HEK293 (cell line): ENCODE measurements at regions not wholly inside any gene's neighbourhood (a gene's known extent, or its start where the extent isn't known, plus 50 kb on each side); places are given as distances from the start of the nearest gene placed in this dataset.

ENCODE experiments used
- CTCF ChIA-PET: fragments of 350-600 bp; formaldehyde crosslinking; extraction: SDS; loops from one replicate; lab custom pipeline; 2021; ENCODE audit warnings: antibody characterized with exemption; lab: Yijun Ruan, JAX
- POLR2A ChIA-PET: fragments of 300-600 bp; formaldehyde crosslinking; extraction: SDS; loops from one replicate; lab custom pipeline; 2020; ENCODE audit warnings: antibody characterized with exemption, inconsistent platforms; lab: Yijun Ruan, JAX
- H3K27ac ChIP-seq: fragments of 200-500 bp; sonication (Bioruptor generic); 2 replicates; pipeline ENCODE4 v1.5.1; 2014; ENCODE audit warnings: low read depth, low read length, control low read depth, inconsistent platforms; ENCODE audit errors: extremely low read depth
- H3K36me3 ChIP-seq, 2 experiments: fragments of 200-500 bp in 1 of 2; sonication (Bioruptor generic) in 1 of 2; 1 replicate in 1 of 2; 2 replicates in 1 of 2; pipeline ENCODE4 v1.5.1; 2014 to 2017; ENCODE audit warnings: inconsistent platforms in 2 of 2, low read length in 2 of 2; ENCODE audit not compliant: control insufficient read depth in 2 of 2, insufficient read depth in 1 of 2
- H3K4me1 ChIP-seq: fragments of 200-500 bp; sonication (Bioruptor generic); 2 replicates; pipeline ENCODE4 v1.5.1; 2014; ENCODE audit warnings: mild to moderate bottlenecking, low read length, inconsistent platforms; ENCODE audit not compliant: control insufficient read depth, insufficient read depth
- H3K4me3 ChIP-seq: 2 replicates; pipeline ENCODE4 v1.5.1; 2011; ENCODE audit warnings: low read depth, mild to moderate bottlenecking, control low read depth, low read length, moderate library complexity
- H3K9me3 ChIP-seq: fragments of 200-500 bp; sonication (Bioruptor generic); 2 replicates; pipeline ENCODE4 v1.5.1; 2014; ENCODE audit warnings: low read depth, low read length, inconsistent platforms; ENCODE audit not compliant: control insufficient read depth, insufficient read depth
- KLF17 ChIP-seq: fragments of 450-650 bp; formaldehyde crosslinking; IDR thresholded peaks from 2 replicates; pipeline ENCODE4 v1.5.1; 2016; ENCODE audit warnings: missing biosample characterization, missing genetic modification characterization
- MEIS1 ChIP-seq: sonication (generic); formaldehyde crosslinking; IDR thresholded peaks from 2 replicates; pipeline ENCODE4 v1.8.1; 2022; ENCODE audit warnings: missing genetic modification reagents, mild to moderate bottlenecking, borderline replicate concordance
- MYNN ChIP-seq: fragments of 450-650 bp; formaldehyde crosslinking; IDR thresholded peaks from 2 replicates; pipeline ENCODE4 v1.5.1; 2016; ENCODE audit warnings: missing biosample characterization, missing genetic modification characterization, borderline replicate concordance
- SCRT2 ChIP-seq: fragments of 450-650 bp; formaldehyde crosslinking; IDR thresholded peaks from 2 replicates; pipeline ENCODE4 v1.5.1; 2016; ENCODE audit warnings: missing biosample characterization, missing genetic modification characterization
- YY2 ChIP-seq: fragments of 450-650 bp; formaldehyde crosslinking; IDR thresholded peaks from 2 replicates; pipeline ENCODE4 v1.5.1; 2016; ENCODE audit warnings: missing biosample characterization, missing genetic modification characterization
- ZBTB48 ChIP-seq: fragments of 450-650 bp; formaldehyde crosslinking; IDR thresholded peaks from 2 replicates; pipeline ENCODE4 v1.5.1; 2016; ENCODE audit warnings: missing biosample characterization, missing genetic modification characterization
- ZBTB8A ChIP-seq: fragments of 450-650 bp; formaldehyde crosslinking; IDR thresholded peaks from 2 replicates; pipeline ENCODE4 v1.5.1; 2016; ENCODE audit warnings: missing biosample characterization, missing genetic modification characterization
- ZNF169 ChIP-seq: fragments of 450-650 bp; formaldehyde crosslinking; IDR thresholded peaks from 2 replicates; pipeline ENCODE4 v1.5.1; 2016; ENCODE audit warnings: missing biosample characterization, missing genetic modification characterization
- ZNF223 ChIP-seq: fragments of 450-650 bp; formaldehyde crosslinking; IDR thresholded peaks from 2 replicates; pipeline ENCODE4 v1.5.1; 2016; ENCODE audit warnings: missing biosample characterization, missing genetic modification characterization
- ZNF324 ChIP-seq: fragments of 450-650 bp; formaldehyde crosslinking; IDR thresholded peaks from 2 replicates; pipeline ENCODE4 v1.5.1; 2016; ENCODE audit warnings: missing biosample characterization, missing genetic modification characterization
- ZNF335 ChIP-seq: fragments of 450-650 bp; formaldehyde crosslinking; conservative IDR thresholded peaks from 2 replicates; pipeline ENCODE4 v1.5.1; 2016; ENCODE audit warnings: missing biosample characterization, missing genetic modification characterization
- ZNF391 ChIP-seq: fragments of 450-650 bp; formaldehyde crosslinking; IDR thresholded peaks from 2 replicates; pipeline ENCODE4 v1.5.1; 2016; ENCODE audit warnings: low read depth, missing biosample characterization, missing genetic modification characterization, borderline replicate concordance
- ZNF394 ChIP-seq: fragments of 450-650 bp; formaldehyde crosslinking; IDR thresholded peaks from 2 replicates; pipeline ENCODE4 v1.5.1; 2016; ENCODE audit warnings: missing biosample characterization, missing genetic modification characterization, mild to moderate bottlenecking, moderate library complexity, borderline replicate concordance
- ZNF521 ChIP-seq: fragments of 450-650 bp; formaldehyde crosslinking; IDR thresholded peaks from 2 replicates; pipeline ENCODE4 v1.5.1; 2017; ENCODE audit warnings: missing biosample characterization, mild to moderate bottlenecking, missing genetic modification characterization
- ZNF530 ChIP-seq: fragments of 450-650 bp; formaldehyde crosslinking; IDR thresholded peaks from 2 replicates; pipeline ENCODE4 v1.5.1; 2016; ENCODE audit warnings: low read depth, missing biosample characterization, missing genetic modification characterization
- ZNF544 ChIP-seq: fragments of 450-650 bp; formaldehyde crosslinking; IDR thresholded peaks from 2 replicates; pipeline ENCODE4 v1.5.0; 2017; ENCODE audit warnings: missing biosample characterization, missing genetic modification characterization
- ZNF558 ChIP-seq: fragments of 450-650 bp; formaldehyde crosslinking; IDR thresholded peaks from 2 replicates; pipeline ENCODE4 v1.5.1; 2016; ENCODE audit warnings: missing biosample characterization, missing genetic modification characterization
- ZNF585B ChIP-seq: fragments of 450-650 bp; formaldehyde crosslinking; IDR thresholded peaks from 2 replicates; pipeline ENCODE4 v1.5.1; 2016; ENCODE audit warnings: missing biosample characterization, missing genetic modification characterization
- ZNF610 ChIP-seq: fragments of 450-650 bp; formaldehyde crosslinking; IDR thresholded peaks from 2 replicates; pipeline ENCODE4 v1.5.1; 2016; ENCODE audit warnings: missing biosample characterization, missing genetic modification characterization, borderline replicate concordance
- ZNF624 ChIP-seq: fragments of 450-650 bp; formaldehyde crosslinking; IDR thresholded peaks from 2 replicates; pipeline ENCODE4 v1.5.1; 2017; ENCODE audit warnings: missing biosample characterization, missing genetic modification characterization
- ZNF670 ChIP-seq: fragments of 450-650 bp; formaldehyde crosslinking; IDR thresholded peaks from 2 replicates; pipeline ENCODE4 v1.5.1; 2016; ENCODE audit warnings: missing biosample characterization, missing genetic modification characterization, low read depth
- ZNF701 ChIP-seq: fragments of 450-650 bp; formaldehyde crosslinking; IDR thresholded peaks from 2 replicates; pipeline ENCODE4 v1.5.1; 2016; ENCODE audit warnings: missing biosample characterization, missing genetic modification characterization
- ZNF792 ChIP-seq: fragments of 450-650 bp; formaldehyde crosslinking; IDR thresholded peaks from 2 replicates; pipeline ENCODE4 v1.5.1; 2016; ENCODE audit warnings: missing biosample characterization, missing genetic modification characterization
- TF ChIP-seq, protein P1 (sequence below): fragments of 450-650 bp; formaldehyde crosslinking; IDR thresholded peaks from 2 replicates; pipeline ENCODE4 v1.5.1; 2016; ENCODE audit warnings: missing biosample characterization, missing genetic modification characterization, borderline replicate concordance
- TF ChIP-seq, protein P2 (sequence below): fragments of 450-650 bp; formaldehyde crosslinking; IDR thresholded peaks from 2 replicates; pipeline ENCODE4 v1.5.1; 2016; ENCODE audit warnings: missing biosample characterization, missing genetic modification characterization
- TF ChIP-seq, protein P3 (sequence below): fragments of 450-650 bp; formaldehyde crosslinking; IDR thresholded peaks from 2 replicates; pipeline ENCODE4 v1.5.1; 2016; ENCODE audit warnings: missing biosample characterization, missing genetic modification characterization

- TF ChIP-seq, protein P1, sequence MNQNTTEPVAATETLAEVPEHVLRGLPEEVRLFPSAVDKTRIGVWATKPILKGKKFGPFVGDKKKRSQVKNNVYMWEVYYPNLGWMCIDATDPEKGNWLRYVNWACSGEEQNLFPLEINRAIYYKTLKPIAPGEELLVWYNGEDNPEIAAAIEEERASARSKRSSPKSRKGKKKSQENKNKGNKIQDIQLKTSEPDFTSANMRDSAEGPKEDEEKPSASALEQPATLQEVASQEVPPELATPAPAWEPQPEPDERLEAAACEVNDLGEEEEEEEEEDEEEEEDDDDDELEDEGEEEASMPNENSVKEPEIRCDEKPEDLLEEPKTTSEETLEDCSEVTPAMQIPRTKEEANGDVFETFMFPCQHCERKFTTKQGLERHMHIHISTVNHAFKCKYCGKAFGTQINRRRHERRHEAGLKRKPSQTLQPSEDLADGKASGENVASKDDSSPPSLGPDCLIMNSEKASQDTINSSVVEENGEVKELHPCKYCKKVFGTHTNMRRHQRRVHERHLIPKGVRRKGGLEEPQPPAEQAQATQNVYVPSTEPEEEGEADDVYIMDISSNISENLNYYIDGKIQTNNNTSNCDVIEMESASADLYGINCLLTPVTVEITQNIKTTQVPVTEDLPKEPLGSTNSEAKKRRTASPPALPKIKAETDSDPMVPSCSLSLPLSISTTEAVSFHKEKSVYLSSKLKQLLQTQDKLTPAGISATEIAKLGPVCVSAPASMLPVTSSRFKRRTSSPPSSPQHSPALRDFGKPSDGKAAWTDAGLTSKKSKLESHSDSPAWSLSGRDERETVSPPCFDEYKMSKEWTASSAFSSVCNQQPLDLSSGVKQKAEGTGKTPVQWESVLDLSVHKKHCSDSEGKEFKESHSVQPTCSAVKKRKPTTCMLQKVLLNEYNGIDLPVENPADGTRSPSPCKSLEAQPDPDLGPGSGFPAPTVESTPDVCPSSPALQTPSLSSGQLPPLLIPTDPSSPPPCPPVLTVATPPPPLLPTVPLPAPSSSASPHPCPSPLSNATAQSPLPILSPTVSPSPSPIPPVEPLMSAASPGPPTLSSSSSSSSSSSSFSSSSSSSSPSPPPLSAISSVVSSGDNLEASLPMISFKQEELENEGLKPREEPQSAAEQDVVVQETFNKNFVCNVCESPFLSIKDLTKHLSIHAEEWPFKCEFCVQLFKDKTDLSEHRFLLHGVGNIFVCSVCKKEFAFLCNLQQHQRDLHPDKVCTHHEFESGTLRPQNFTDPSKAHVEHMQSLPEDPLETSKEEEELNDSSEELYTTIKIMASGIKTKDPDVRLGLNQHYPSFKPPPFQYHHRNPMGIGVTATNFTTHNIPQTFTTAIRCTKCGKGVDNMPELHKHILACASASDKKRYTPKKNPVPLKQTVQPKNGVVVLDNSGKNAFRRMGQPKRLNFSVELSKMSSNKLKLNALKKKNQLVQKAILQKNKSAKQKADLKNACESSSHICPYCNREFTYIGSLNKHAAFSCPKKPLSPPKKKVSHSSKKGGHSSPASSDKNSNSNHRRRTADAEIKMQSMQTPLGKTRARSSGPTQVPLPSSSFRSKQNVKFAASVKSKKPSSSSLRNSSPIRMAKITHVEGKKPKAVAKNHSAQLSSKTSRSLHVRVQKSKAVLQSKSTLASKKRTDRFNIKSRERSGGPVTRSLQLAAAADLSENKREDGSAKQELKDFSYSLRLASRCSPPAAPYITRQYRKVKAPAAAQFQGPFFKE (tag by site-specific recombination): no peak
- no peak for TF ChIP-seq KLF17 (tag by site-specific recombination)
- TF ChIP-seq ZNF521 (tag by site-specific recombination): no peak
- no peak for TF ChIP-seq MEIS1 (CRISPR knock-in tag)
- TF ChIP-seq ZNF324: no peak
- no peak for TF ChIP-seq ZNF792 (tag by site-specific recombination)
- no peak for TF ChIP-seq ZNF169 (tag by site-specific recombination)
- no peak for TF ChIP-seq ZNF530 (tag by site-specific recombination)
These were observed 121.7 kb downstream of the GPR63 start (continued) for GRCh38 chr6:96715608-96716007.

DNA sequence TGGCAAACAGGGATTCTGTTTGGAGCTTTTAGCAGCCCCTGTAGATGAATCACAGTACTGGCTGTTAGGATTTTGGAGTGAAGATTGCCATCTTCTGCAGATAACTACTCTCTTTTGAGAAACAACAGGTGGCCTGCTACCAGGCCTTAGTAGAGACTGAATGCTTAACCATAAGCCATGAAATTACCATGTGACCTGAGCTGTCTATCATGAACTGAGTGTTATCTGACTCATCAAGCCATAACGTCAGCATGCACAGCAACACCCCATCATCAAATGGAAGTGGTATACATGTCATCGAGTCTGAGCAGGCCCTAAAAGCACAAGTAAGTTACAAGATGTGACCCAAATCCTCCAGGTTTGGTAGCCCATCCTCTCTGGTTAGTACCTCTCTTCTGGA is 132.6 kb downstream of the GPR63 start:
- peak; percentile 69 for TF ChIP-seq SCRT2
- no peak for TF ChIP-seq ZBTB8A (tag by site-specific recombination)
- TF ChIP-seq ZNF223 (tag by site-specific recombination): no peak
- TF ChIP-seq, protein P2, sequence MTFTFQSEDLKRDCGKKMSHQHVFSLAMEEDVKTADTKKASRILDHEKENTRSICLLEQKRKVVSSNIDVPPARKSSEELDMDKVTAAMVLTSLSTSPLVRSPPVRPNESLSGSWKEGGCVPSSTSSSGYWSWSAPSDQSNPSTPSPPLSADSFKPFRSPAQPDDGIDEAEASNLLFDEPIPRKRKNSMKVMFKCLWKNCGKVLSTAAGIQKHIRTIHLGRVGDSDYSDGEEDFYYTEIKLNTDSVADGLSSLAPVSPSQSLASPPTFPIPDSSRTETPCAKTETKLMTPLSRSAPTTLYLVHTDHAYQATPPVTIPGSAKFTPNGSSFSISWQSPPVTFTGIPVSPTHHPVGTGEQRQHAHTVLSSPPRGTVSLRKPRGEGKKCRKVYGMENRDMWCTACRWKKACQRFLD: no peak
- Histone ChIP-seq H3K27ac (no peak overlapping the region), H3K36me3 (no peaks in the 10 kb centered on the region), H3K4me3 (no peak overlapping the region), H3K4me1 (no peaks in the 10 kb centered on the region), H3K9me3 (no peaks in the 10 kb centered on the region)
- CTCF ChIA-PET: no interaction called here
- POLR2A ChIA-PET: no interaction called here

- TF ChIP-seq ZNF610 (tag by site-specific recombination): no peak
- no peak for TF ChIP-seq ZNF391 (tag by site-specific recombination)
- TF ChIP-seq ZNF544: no peak
- TF ChIP-seq, protein P3, sequence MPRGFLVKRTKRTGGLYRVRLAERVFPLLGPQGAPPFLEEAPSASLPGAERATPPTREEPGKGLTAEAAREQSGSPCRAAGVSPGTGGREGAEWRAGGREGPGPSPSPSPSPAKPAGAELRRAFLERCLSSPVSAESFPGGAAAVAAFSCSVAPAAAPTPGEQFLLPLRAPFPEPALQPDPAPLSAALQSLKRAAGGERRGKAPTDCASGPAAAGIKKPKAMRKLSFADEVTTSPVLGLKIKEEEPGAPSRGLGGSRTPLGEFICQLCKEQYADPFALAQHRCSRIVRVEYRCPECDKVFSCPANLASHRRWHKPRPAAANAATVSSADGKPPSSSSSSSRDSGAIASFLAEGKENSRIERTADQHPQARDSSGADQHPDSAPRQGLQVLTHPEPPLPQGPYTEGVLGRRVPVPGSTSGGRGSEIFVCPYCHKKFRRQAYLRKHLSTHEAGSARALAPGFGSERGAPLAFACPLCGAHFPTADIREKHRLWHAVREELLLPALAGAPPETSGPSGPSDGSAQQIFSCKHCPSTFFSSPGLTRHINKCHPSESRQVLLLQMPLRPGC (tag by site-specific recombination): no peak
- no peak for TF ChIP-seq ZNF701 (tag by site-specific recombination)
- TF ChIP-seq ZNF585B (tag by site-specific recombination): no peak
- TF ChIP-seq ZNF394: no peak
- no peak for TF ChIP-seq MEIS1 (CRISPR knock-in tag)
- TF ChIP-seq ZNF335: no peak
- TF ChIP-seq ZNF670 (tag by site-specific recombination): no peak
- no peak for TF ChIP-seq YY2
- no peak for TF ChIP-seq ZNF558 (tag by site-specific recombination)
- TF ChIP-seq ZNF624: no peak
- no peak for TF ChIP-seq MYNN (tag by site-specific recombination)
- TF ChIP-seq ZBTB48 (tag by site-specific recombination): no peak
- H3K9me3 ChIP-seq: no peaks in the 10 kb centered on the region
- no peak overlapping the region for H3K27ac ChIP-seq
- no peaks in the 10 kb centered on the region for H3K4me1 ChIP-seq
- ChIA-PET POLR2A (no interaction called here), CTCF (no interaction called here)
- H3K36me3 ChIP-seq: no peaks in the 10 kb centered on the region
- H3K4me3 ChIP-seq: no peak overlapping the region
These were observed 134.7 kb downstream of the GPR63 start for GRCh38 chr6:96702626-96703025.
